ENCODE measurements at regions not wholly inside any gene's neighbourhood (a gene's known extent, or its start where the extent isn't known, plus 50 kb on each side); places are given as distances from the start of the nearest gene placed in this dataset.

GRCh38 chr21:27704567-27705166, 737.8 kb upstream of the ADAMTS5 start (continued):
- TF ChIP-seq ZNF462 (CRISPR knock-in tag; IDR thresholded peaks at IDR 0.05) (no peak), CTCF (conservative IDR thresholded peaks at IDR 0.05; ENCODE audit: low read depth in 2 of 2) (no peak)

GRCh38 chr21:27703791-27704190, 736.9 kb upstream of the ADAMTS5 start:
- no peaks in the 10 kb centered on the region for H3K4me1 Mint-ChIP-seq
- TF ChIP-seq ETS1 (IDR thresholded peaks at IDR 0.05) (no peak), JUNB (IDR thresholded peaks at IDR 0.05; ENCODE audit: unreplicated experiment) (no peak), ZNF331 (CRISPR knock-in tag; IDR thresholded peaks at IDR 0.05; ENCODE audit: low read depth) (no peak)
- H3K79me2 ChIP-seq (replicated peaks; ENCODE audit: insufficient read depth) = no peaks in the 10 kb centered on the region
- no peaks in the 10 kb centered on the region for H3K4me1 ChIP-seq (ENCODE audit: insufficient read depth)
- H3K27me3 Mint-ChIP-seq (ENCODE audit: insufficient read depth, low read depth, poor library complexity) = no peaks in the 10 kb centered on the region
- H3K4me2 ChIP-seq = no peak overlapping the region
- no peak overlapping the region for H3K4me3 Mint-ChIP-seq
- no peak overlapping the region for H3K27ac Mint-ChIP-seq
- ATAC-seq (no peak), DNase-seq (ENCODE audit: low spot score) (no peak)
- H2AFZ ChIP-seq = peak overlapping the region; percentile 57; the same call in 1 of the 2 replicates
- no peak overlapping the region for H3K27ac ChIP-seq (ENCODE audit: low read depth)
- no peaks in the 10 kb centered on the region for H4K20me1 ChIP-seq (replicated peaks; ENCODE audit: insufficient read depth)
- no peaks in the 10 kb centered on the region for H3K36me3 ChIP-seq (ENCODE audit: insufficient read depth)
- no peaks in the 10 kb centered on the region for H3K27me3 ChIP-seq (ENCODE audit: insufficient read depth)
- H3K9me3 Mint-ChIP-seq = peaks cover 9% of the 10 kb centered on the region; the same call in 2 of the 3 replicates
- no peak overlapping the region for H3K4me3 ChIP-seq
- H3K36me3 Mint-ChIP-seq (ENCODE audit: low read depth) = peaks cover 3% of the 10 kb centered on the region; the same call in 1 of the 3 replicates
- no peaks in the 10 kb centered on the region for H3K9me2 ChIP-seq (ENCODE audit: insufficient read depth)
- no peaks in the 10 kb centered on the region for H3F3A ChIP-seq (replicated peaks; ENCODE audit: low read depth)

Measured in GM23338 (cell line).